Fibroblast of lung (primary cell): ENCODE measurements at regions not wholly inside any gene's neighbourhood (a gene's known extent, or its start where the extent isn't known, plus 50 kb on each side); places are given as distances from the start of the nearest gene placed in this dataset.

ENCODE experiments used
- DNase-seq, 2 donors: peaks; one replicate each; pipeline versions ENCODE4 v3.0.0 to v3.0.0-alpha.2; 2010; ENCODE audit warnings: low read depth in 2 of 2
- H2AFZ ChIP-seq: 2 replicates; pipeline ENCODE4 v1.5.1; 2012; ENCODE audit warnings: low read length, control low read depth, inconsistent platforms
- H3K27ac ChIP-seq: 2 replicates; pipeline ENCODE4 v1.5.1; 2011; ENCODE audit warnings: low read length, control low read depth; ENCODE audit not compliant: insufficient read depth
- H3K27me3 ChIP-seq: 2 replicates; pipeline ENCODE4 v1.5.1; 2011; ENCODE audit warnings: mild to moderate bottlenecking, low read length; ENCODE audit not compliant: control insufficient read depth, insufficient read depth
- H3K36me3 ChIP-seq: 2 replicates; pipeline ENCODE4 v1.5.1; 2011; ENCODE audit warnings: low read length; ENCODE audit not compliant: control insufficient read depth, insufficient read depth
- H3K4me1 ChIP-seq: 2 replicates; pipeline ENCODE4 v1.5.1; 2011; ENCODE audit warnings: low read length; ENCODE audit not compliant: control insufficient read depth, insufficient read depth; ENCODE audit errors: extremely low read depth
- H3K4me2 ChIP-seq: 2 replicates; pipeline ENCODE4 v1.5.1; 2011; ENCODE audit warnings: low read length, control low read depth; ENCODE audit not compliant: insufficient read depth; ENCODE audit errors: extremely low read depth
- H3K4me3 ChIP-seq, 4 experiments: fragments of 200-600 bp in 1 of 4; sonication (generic) in 1 of 4; replicated peaks in 1 of 4; 2 replicates each; pipeline ENCODE4 v1.5.1; 2011 to 2016; ENCODE audit warnings: low read length in 4 of 4, low read depth in 3 of 4, mild to moderate bottlenecking in 3 of 4, control low read depth in 2 of 4, inconsistent platforms in 1 of 4, mixed read lengths in 1 of 4; ENCODE audit not compliant: insufficient read depth in 1 of 4; ENCODE audit errors: control extremely low read depth in 1 of 4
- H3K79me2 ChIP-seq: 2 replicates; pipeline ENCODE4 v1.5.1; 2012; ENCODE audit warnings: mild to moderate bottlenecking, low read length, inconsistent platforms; ENCODE audit not compliant: control insufficient read depth, insufficient read depth
- H3K9ac ChIP-seq: 2 replicates; pipeline ENCODE4 v1.5.1; 2011; ENCODE audit warnings: mild to moderate bottlenecking, low read length, control low read depth; ENCODE audit not compliant: insufficient read depth
- H3K9me3 ChIP-seq: 2 replicates; pipeline ENCODE4 v1.5.1; 2012; ENCODE audit warnings: low read depth, low read length; ENCODE audit not compliant: control insufficient read depth, insufficient read depth
- H4K20me1 ChIP-seq: 2 replicates; pipeline ENCODE4 v1.5.1; 2011; ENCODE audit warnings: low read length; ENCODE audit not compliant: control insufficient read depth, insufficient read depth; ENCODE audit errors: extremely low read depth
- CTCF ChIP-seq, 2 donors: IDR thresholded peaks in 1 of 2; conservative IDR thresholded peaks in 1 of 2; 1 replicate in 1 of 2; 2 replicates in 1 of 2; pipeline ENCODE4 v1.5.1; 2011 to 2012; ENCODE audit warnings: low read length in 2 of 2, control low read depth in 1 of 2, inconsistent platforms in 1 of 2, low read depth in 1 of 2, mild to moderate bottlenecking in 1 of 2
- EZH2 ChIP-seq: IDR thresholded peaks from 2 replicates; pipeline ENCODE4 v1.5.1; 2012; ENCODE audit warnings: low read length, control low read depth, mild to moderate bottlenecking; ENCODE audit errors: missing control alignments

- H3K27ac ChIP-seq: no peak overlapping the region
- no peaks in the 10 kb centered on the region for H3K27me3 ChIP-seq
- H3K36me3 ChIP-seq: no peaks in the 10 kb centered on the region
- DNase-seq: no peak
- no peaks in the 10 kb centered on the region for H3K9me3 ChIP-seq
- TF ChIP-seq EZH2: no peak
- no peak for TF ChIP-seq CTCF (conservative IDR thresholded peaks at IDR 0.05 in 1 of 2, IDR thresholded peaks at IDR 0.05 in 1 of 2; ENCODE audit: low read depth in 1 of 2, low read length in 2 of 2)
- H3K79me2 ChIP-seq: no peaks in the 10 kb centered on the region
- no peak overlapping the region for H3K4me3 ChIP-seq
- no peaks in the 10 kb centered on the region for H3K4me1 ChIP-seq
- H3K4me2 ChIP-seq: no peak overlapping the region
- no peak overlapping the region for H3K9ac ChIP-seq
- no peaks in the 10 kb centered on the region for H4K20me1 ChIP-seq
- no peak overlapping the region for H2AFZ ChIP-seq
Observed at GRCh38 chr12:32030151-32030550, 70.9 kb downstream of the RESF1 start.

- Histone ChIP-seq H3K9ac (no peak overlapping the region), H3K4me2 (no peak overlapping the region), H2AFZ (no peak overlapping the region), H3K79me2 (no peaks in the 10 kb centered on the region), H3K4me3 (no peak overlapping the region), H4K20me1 (no peaks in the 10 kb centered on the region), H3K9me3 (no peaks in the 10 kb centered on the region), H3K27me3 (no peaks in the 10 kb centered on the region), H3K4me1 (no peaks in the 10 kb centered on the region), H3K27ac (no peak overlapping the region), H3K36me3 (no peaks in the 10 kb centered on the region)
- DNase-seq: no peak
- no peak for TF ChIP-seq CTCF (conservative IDR thresholded peaks at IDR 0.05 in 1 of 2, IDR thresholded peaks at IDR 0.05 in 1 of 2; ENCODE audit: low read depth in 1 of 2, low read length in 2 of 2)
- TF ChIP-seq EZH2: no peak
Observed at GRCh38 chr12:32030676-32031075, 71.5 kb downstream of the RESF1 start.

- no peaks in the 10 kb centered on the region for H3K27me3 ChIP-seq
- H3K9me3 ChIP-seq: no peaks in the 10 kb centered on the region
- no peaks in the 10 kb centered on the region for H4K20me1 ChIP-seq
- H3K4me3 ChIP-seq: no peak overlapping the region
- no peaks in the 10 kb centered on the region for H3K79me2 ChIP-seq
- no peaks in the 10 kb centered on the region for H3K36me3 ChIP-seq
- TF ChIP-seq EZH2 (no peak), CTCF (conservative IDR thresholded peaks at IDR 0.05 in 1 of 2, IDR thresholded peaks at IDR 0.05 in 1 of 2; ENCODE audit: low read depth in 1 of 2, low read length in 2 of 2) (no peak)
- H3K27ac ChIP-seq: no peak overlapping the region
- peak in 1 of 2 donors; percentile 50 for DNase-seq
- no peak overlapping the region for H3K9ac ChIP-seq
- no peak overlapping the region for H3K4me2 ChIP-seq
- H2AFZ ChIP-seq: no peak overlapping the region
- no peaks in the 10 kb centered on the region for H3K4me1 ChIP-seq
Observed at GRCh38 chr12:32031109-32031508, 71.9 kb downstream of the RESF1 start.
